ENCODE measurements at regions not wholly inside any gene's neighbourhood (a gene's known extent, or its start where the extent isn't known, plus 50 kb on each side); places are given as distances from the start of the nearest gene placed in this dataset.
A peak's percentile ranks its signal among the peaks of the same experiment; 100 is the strongest.

DNA sequence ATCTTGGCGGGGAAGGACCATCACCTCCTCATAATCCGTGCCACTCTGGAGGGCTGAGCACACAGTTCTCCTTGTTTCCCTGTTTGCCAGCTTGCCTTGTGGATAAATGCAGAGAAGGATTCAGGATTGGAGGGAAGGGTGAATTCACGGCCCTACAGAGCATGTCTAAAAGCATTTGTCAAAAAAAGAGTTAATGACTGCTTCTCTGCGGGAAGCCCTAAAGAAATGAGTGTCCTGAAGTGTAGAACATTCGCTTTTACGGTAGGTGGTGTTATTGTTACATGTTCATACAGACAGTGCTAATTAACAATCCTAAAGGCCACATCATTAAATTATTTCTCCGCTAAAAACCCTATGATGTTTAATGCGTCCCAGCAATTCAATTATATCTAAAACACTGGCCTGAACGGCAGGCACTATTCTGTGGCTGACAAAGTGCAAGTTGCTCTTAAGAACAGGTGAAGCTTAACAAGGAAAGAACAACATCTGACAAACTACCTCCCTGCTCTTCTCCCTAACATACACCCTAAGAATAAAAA, 112.3 kb upstream of the NFIA start:
- no peaks in the 10 kb centered on the region for H3K79me2 ChIP-seq (replicated peaks; ENCODE audit: insufficient read depth, low read length)
- H3K9me3 ChIP-seq (ENCODE audit: low read length): peaks cover 6% of the 10 kb centered on the region
- H3K36me3 ChIP-seq (ENCODE audit: insufficient read depth, low read length): no peaks in the 10 kb centered on the region
- H3K9me2 ChIP-seq (ENCODE audit: insufficient read depth, low read length): no peaks in the 10 kb centered on the region
- no peaks in the 10 kb centered on the region for H3F3A ChIP-seq (ENCODE audit: insufficient read depth, low read length, poor library complexity, severe bottlenecking)
- peak overlapping the region; percentile 60 for H3K4me2 ChIP-seq (ENCODE audit: low read length)
- no peaks in the 10 kb centered on the region for H3K27me3 ChIP-seq (ENCODE audit: insufficient read depth, low read depth, low read length)
- H3K27ac ChIP-seq (ENCODE audit: low read length): no peak overlapping the region
- peak overlapping the region; percentile 5 for H2AFZ ChIP-seq (ENCODE audit: low read depth, low read length)
- H3K9ac ChIP-seq (ENCODE audit: low read length): peak overlapping the region; percentile 20
- peak overlapping the region; percentile 21 for H3K4me3 ChIP-seq (ENCODE audit: low read length)
- TF ChIP-seq MXI1 (conservative IDR thresholded peaks at IDR 0.05; ENCODE audit: poor library complexity, severe bottlenecking): no peak
- no peak for TF ChIP-seq TAF1 (IDR thresholded peaks at IDR 0.05; ENCODE audit: low read depth)
- TF ChIP-seq POLR2AphosphoS5 (IDR thresholded peaks at IDR 0.05): no peak
- TF ChIP-seq EP300 (conservative IDR thresholded peaks at IDR 0.05; ENCODE audit: poor library complexity, severe bottlenecking): no peak
- TF ChIP-seq SMC3 (conservative IDR thresholded peaks at IDR 0.05; ENCODE audit: poor library complexity): peak; percentile 85
- TF ChIP-seq EZH2 (IDR thresholded peaks at IDR 0.05; ENCODE audit: borderline replicate concordance, insufficient read depth, low read length, poor library complexity, severe bottlenecking): no peak
- TF ChIP-seq, protein P1, sequence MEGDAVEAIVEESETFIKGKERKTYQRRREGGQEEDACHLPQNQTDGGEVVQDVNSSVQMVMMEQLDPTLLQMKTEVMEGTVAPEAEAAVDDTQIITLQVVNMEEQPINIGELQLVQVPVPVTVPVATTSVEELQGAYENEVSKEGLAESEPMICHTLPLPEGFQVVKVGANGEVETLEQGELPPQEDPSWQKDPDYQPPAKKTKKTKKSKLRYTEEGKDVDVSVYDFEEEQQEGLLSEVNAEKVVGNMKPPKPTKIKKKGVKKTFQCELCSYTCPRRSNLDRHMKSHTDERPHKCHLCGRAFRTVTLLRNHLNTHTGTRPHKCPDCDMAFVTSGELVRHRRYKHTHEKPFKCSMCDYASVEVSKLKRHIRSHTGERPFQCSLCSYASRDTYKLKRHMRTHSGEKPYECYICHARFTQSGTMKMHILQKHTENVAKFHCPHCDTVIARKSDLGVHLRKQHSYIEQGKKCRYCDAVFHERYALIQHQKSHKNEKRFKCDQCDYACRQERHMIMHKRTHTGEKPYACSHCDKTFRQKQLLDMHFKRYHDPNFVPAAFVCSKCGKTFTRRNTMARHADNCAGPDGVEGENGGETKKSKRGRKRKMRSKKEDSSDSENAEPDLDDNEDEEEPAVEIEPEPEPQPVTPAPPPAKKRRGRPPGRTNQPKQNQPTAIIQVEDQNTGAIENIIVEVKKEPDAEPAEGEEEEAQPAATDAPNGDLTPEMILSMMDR (IDR thresholded peaks at IDR 0.05; ENCODE audit: poor library complexity, severe bottlenecking): peak; percentile 83
- TF ChIP-seq RAD21 (conservative IDR thresholded peaks at IDR 0.05): peak; percentile 85
- TF ChIP-seq, protein P2, sequence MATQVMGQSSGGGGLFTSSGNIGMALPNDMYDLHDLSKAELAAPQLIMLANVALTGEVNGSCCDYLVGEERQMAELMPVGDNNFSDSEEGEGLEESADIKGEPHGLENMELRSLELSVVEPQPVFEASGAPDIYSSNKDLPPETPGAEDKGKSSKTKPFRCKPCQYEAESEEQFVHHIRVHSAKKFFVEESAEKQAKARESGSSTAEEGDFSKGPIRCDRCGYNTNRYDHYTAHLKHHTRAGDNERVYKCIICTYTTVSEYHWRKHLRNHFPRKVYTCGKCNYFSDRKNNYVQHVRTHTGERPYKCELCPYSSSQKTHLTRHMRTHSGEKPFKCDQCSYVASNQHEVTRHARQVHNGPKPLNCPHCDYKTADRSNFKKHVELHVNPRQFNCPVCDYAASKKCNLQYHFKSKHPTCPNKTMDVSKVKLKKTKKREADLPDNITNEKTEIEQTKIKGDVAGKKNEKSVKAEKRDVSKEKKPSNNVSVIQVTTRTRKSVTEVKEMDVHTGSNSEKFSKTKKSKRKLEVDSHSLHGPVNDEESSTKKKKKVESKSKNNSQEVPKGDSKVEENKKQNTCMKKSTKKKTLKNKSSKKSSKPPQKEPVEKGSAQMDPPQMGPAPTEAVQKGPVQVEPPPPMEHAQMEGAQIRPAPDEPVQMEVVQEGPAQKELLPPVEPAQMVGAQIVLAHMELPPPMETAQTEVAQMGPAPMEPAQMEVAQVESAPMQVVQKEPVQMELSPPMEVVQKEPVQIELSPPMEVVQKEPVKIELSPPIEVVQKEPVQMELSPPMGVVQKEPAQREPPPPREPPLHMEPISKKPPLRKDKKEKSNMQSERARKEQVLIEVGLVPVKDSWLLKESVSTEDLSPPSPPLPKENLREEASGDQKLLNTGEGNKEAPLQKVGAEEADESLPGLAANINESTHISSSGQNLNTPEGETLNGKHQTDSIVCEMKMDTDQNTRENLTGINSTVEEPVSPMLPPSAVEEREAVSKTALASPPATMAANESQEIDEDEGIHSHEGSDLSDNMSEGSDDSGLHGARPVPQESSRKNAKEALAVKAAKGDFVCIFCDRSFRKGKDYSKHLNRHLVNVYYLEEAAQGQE (IDR thresholded peaks at IDR 0.05; ENCODE audit: borderline replicate concordance): no peak
- no peaks in the 10 kb centered on the region for H4K20me1 ChIP-seq (ENCODE audit: insufficient read depth)

DNA sequence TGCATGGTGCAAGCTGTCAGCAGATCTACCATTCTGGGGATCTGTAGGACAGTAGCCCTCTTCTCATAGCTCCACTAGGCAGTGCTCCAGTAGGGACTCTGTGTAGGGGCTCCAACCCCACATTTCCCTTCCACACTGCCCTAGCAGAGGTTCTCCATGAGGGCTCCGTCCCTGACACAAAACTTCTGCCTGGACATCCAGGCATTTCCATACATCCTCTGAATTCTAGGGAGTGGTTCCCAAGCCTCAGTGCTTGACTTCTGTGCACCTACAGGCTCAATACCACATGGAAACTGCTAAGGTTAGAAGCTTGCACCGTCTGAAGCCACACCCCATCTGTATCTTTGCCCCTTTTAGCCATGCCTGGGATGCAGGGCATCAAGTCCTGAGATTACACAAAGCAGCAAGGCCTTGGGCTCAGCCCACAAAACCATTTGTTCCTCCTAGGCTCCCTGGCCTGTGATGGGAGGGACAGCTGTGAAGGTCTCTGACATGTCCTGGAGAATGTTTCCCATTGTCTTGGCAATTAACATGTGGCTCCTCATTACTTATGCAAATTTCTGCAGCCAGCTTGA, 117.0 kb upstream of the NFIA start:
- peaks cover 13% of the 10 kb centered on the region for H3K9me3 ChIP-seq (ENCODE audit: low read length)
- no peak overlapping the region for H3K27ac ChIP-seq (ENCODE audit: low read length)
- no peak overlapping the region for H3K9ac ChIP-seq (ENCODE audit: low read length)
- H3K4me2 ChIP-seq (ENCODE audit: low read length): no peak overlapping the region
- H2AFZ ChIP-seq (ENCODE audit: low read depth, low read length): no peak overlapping the region
- H3K36me3 ChIP-seq (ENCODE audit: insufficient read depth, low read length): no peaks in the 10 kb centered on the region
- TF ChIP-seq, protein P1 (IDR thresholded peaks at IDR 0.05; ENCODE audit: poor library complexity, severe bottlenecking): no peak
- no peak for TF ChIP-seq RAD21 (conservative IDR thresholded peaks at IDR 0.05)
- TF ChIP-seq MXI1 (conservative IDR thresholded peaks at IDR 0.05; ENCODE audit: poor library complexity, severe bottlenecking): no peak
- TF ChIP-seq, protein P2 (IDR thresholded peaks at IDR 0.05; ENCODE audit: borderline replicate concordance): no peak
- no peak for TF ChIP-seq EZH2 (IDR thresholded peaks at IDR 0.05; ENCODE audit: borderline replicate concordance, insufficient read depth, low read length, poor library complexity, severe bottlenecking)
- TF ChIP-seq SMC3 (conservative IDR thresholded peaks at IDR 0.05; ENCODE audit: poor library complexity): no peak
- TF ChIP-seq EP300 (conservative IDR thresholded peaks at IDR 0.05; ENCODE audit: poor library complexity, severe bottlenecking): no peak
- no peak for TF ChIP-seq POLR2AphosphoS5 (IDR thresholded peaks at IDR 0.05)
- H3K4me3 ChIP-seq (ENCODE audit: low read length): no peak overlapping the region
- H4K20me1 ChIP-seq (ENCODE audit: insufficient read depth): no peaks in the 10 kb centered on the region
- no peaks in the 10 kb centered on the region for H3K9me2 ChIP-seq (ENCODE audit: insufficient read depth, low read length)
- no peaks in the 10 kb centered on the region for H3K79me2 ChIP-seq (replicated peaks; ENCODE audit: insufficient read depth, low read length)
- H3K27me3 ChIP-seq (ENCODE audit: insufficient read depth, low read depth, low read length): no peaks in the 10 kb centered on the region
- H3F3A ChIP-seq (ENCODE audit: insufficient read depth, low read length, poor library complexity, severe bottlenecking): no peaks in the 10 kb centered on the region
